KMS-11 (cell line): ENCODE measurements at regions not wholly inside any gene's neighbourhood (a gene's known extent, or its start where the extent isn't known, plus 50 kb on each side); places are given as distances from the start of the nearest gene placed in this dataset.

Experiments used
- H2AFZ ChIP-seq: fragments of 200-600 bp; sonication (generic); 2 replicates; pipeline ENCODE4 v1.6.1; 2016; ENCODE audit warnings: antibody characterized with exemption, mixed run types, low read depth
- H3K27ac ChIP-seq: fragments of 200-600 bp; sonication (generic); 2 replicates; pipeline ENCODE4 v1.6.1; 2016; ENCODE audit warnings: mild to moderate bottlenecking, mixed run types
- H3K27me3 ChIP-seq: fragments of 200-600 bp; sonication (generic); 2 replicates; pipeline ENCODE4 v1.6.1; 2017; ENCODE audit warnings: mild to moderate bottlenecking, low read depth, mixed run types, moderate library complexity; ENCODE audit not compliant: insufficient read depth
- H3K36me3 ChIP-seq: fragments of 200-600 bp; sonication (generic); 2 replicates; pipeline ENCODE4 v1.6.1; 2017; ENCODE audit warnings: mild to moderate bottlenecking, mixed run types; ENCODE audit not compliant: insufficient read depth
- H3K4me1 ChIP-seq: fragments of 200-600 bp; sonication (generic); 2 replicates; pipeline ENCODE4 v1.6.1; 2016; ENCODE audit warnings: mild to moderate bottlenecking, low read depth, mixed run types; ENCODE audit not compliant: poor library complexity, severe bottlenecking
- H3K4me2 ChIP-seq: fragments of 200-600 bp; sonication (generic); 2 replicates; pipeline ENCODE4 v1.7.0; 2016; ENCODE audit warnings: mild to moderate bottlenecking, mixed run types
- H3K4me3 ChIP-seq: fragments of 200-600 bp; sonication (generic); IDR thresholded peaks from 2 replicates; pipeline ENCODE4 v1.6.1; 2017; ENCODE audit warnings: low read depth, low read length, mixed read lengths; ENCODE audit not compliant: insufficient read depth
- H3K79me2 ChIP-seq: fragments of 200-600 bp; sonication (generic); 2 replicates; pipeline ENCODE4 v1.6.1; 2016; ENCODE audit warnings: low read depth, mixed run types; ENCODE audit not compliant: insufficient read depth
- H3K9ac ChIP-seq: fragments of 200-600 bp; sonication (generic); 2 replicates; pipeline ENCODE4 v1.6.1; 2016; ENCODE audit warnings: mild to moderate bottlenecking, mixed run types
- H4K20me1 ChIP-seq: fragments of 200-600 bp; sonication (generic); 2 replicates; pipeline ENCODE4 v1.6.1; 2016; ENCODE audit warnings: mild to moderate bottlenecking, mixed run types; ENCODE audit not compliant: insufficient read depth
- CTCF ChIP-seq: fragments of 200-600 bp; sonication (generic); conservative IDR thresholded peaks from 2 replicates; pipeline ENCODE4 v1.6.1; 2017; ENCODE audit warnings: low read depth, mild to moderate bottlenecking, antibody characterized with exemption, low read length, moderate library complexity, mixed read lengths

GRCh38 chr2:6535572-6535971 lies 330.1 kb downstream of the CMPK2 start:
- Histone ChIP-seq H3K79me2 (no peaks in the 10 kb centered on the region), H4K20me1 (no peaks in the 10 kb centered on the region), H2AFZ (no peak overlapping the region), H3K27ac (no peak overlapping the region), H3K4me3 (no peak overlapping the region), H3K27me3 (no peaks in the 10 kb centered on the region), H3K4me1 (no peaks in the 10 kb centered on the region), H3K4me2 (no peak overlapping the region), H3K36me3 (no peaks in the 10 kb centered on the region), H3K9ac (no peak overlapping the region)
- TF ChIP-seq CTCF = no peak

GRCh38 chr2:6538607-6539006 lies 327.1 kb downstream of the CMPK2 start:
- no peak overlapping the region for H2AFZ ChIP-seq
- no peaks in the 10 kb centered on the region for H4K20me1 ChIP-seq
- no peaks in the 10 kb centered on the region for H3K79me2 ChIP-seq
- no peaks in the 10 kb centered on the region for H3K4me1 ChIP-seq
- no peak overlapping the region for H3K4me2 ChIP-seq
- TF ChIP-seq CTCF = no peak
- H3K4me3 ChIP-seq = no peak overlapping the region
- H3K27me3 ChIP-seq = no peaks in the 10 kb centered on the region
- no peak overlapping the region for H3K9ac ChIP-seq
- no peak overlapping the region for H3K27ac ChIP-seq
- H3K36me3 ChIP-seq = no peaks in the 10 kb centered on the region

GRCh38 chr2:6545336-6545735 lies 320.4 kb downstream of the CMPK2 start:
- no peaks in the 10 kb centered on the region for H4K20me1 ChIP-seq
- H3K9ac ChIP-seq = no peak overlapping the region
- no peaks in the 10 kb centered on the region for H3K36me3 ChIP-seq
- TF ChIP-seq CTCF = no peak
- no peak overlapping the region for H3K4me3 ChIP-seq
- H2AFZ ChIP-seq = no peak overlapping the region
- H3K27ac ChIP-seq = no peak overlapping the region
- H3K4me2 ChIP-seq = no peak overlapping the region
- H3K4me1 ChIP-seq = no peaks in the 10 kb centered on the region
- H3K27me3 ChIP-seq = no peaks in the 10 kb centered on the region
- H3K79me2 ChIP-seq = no peaks in the 10 kb centered on the region

- H3K9ac ChIP-seq = no peak overlapping the region
- H3K4me2 ChIP-seq = no peak overlapping the region
- TF ChIP-seq CTCF = no peak
- H3K4me3 ChIP-seq = no peak overlapping the region
- H3K79me2 ChIP-seq = no peaks in the 10 kb centered on the region
- no peak overlapping the region for H2AFZ ChIP-seq
- no peaks in the 10 kb centered on the region for H3K36me3 ChIP-seq
- no peaks in the 10 kb centered on the region for H3K4me1 ChIP-seq
- H3K27me3 ChIP-seq = no peaks in the 10 kb centered on the region
- no peaks in the 10 kb centered on the region for H4K20me1 ChIP-seq
- no peak overlapping the region for H3K27ac ChIP-seq
Measured at GRCh38 chr2:6545795-6546194, 319.9 kb downstream of the CMPK2 start.

DNA sequence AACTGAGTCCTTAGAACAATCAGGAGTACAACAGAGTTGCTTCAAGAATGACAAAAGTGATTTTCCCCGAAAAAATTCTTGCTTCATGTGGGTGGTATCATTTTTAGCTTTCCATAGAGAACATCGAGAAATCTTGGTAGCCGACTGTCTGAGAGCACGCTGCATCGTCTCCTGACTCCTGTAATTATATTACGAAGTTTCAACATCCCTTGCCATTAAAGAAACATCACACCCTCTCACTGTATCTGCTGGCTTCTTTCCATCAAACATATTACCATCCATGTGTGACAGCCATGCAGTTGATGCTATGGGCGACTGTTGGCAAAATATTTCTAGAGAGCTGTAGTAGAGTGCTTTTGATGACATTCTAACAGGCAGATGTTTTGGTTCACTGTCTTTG lies 311.2 kb downstream of the CMPK2 start:
- Histone ChIP-seq H3K4me3 (no peak overlapping the region), H3K27me3 (no peaks in the 10 kb centered on the region), H3K79me2 (no peaks in the 10 kb centered on the region), H3K27ac (no peak overlapping the region), H2AFZ (no peak overlapping the region), H3K36me3 (no peaks in the 10 kb centered on the region), H3K9ac (no peak overlapping the region), H4K20me1 (no peaks in the 10 kb centered on the region), H3K4me2 (no peak overlapping the region), H3K4me1 (no peaks in the 10 kb centered on the region)
- no peak for TF ChIP-seq CTCF
